T-cell (primary cell): ENCODE measurements at regions not wholly inside any gene's neighbourhood (a gene's known extent, or its start where the extent isn't known, plus 50 kb on each side); places are given as distances from the start of the nearest gene placed in this dataset.

Experiments used
- ATAC-seq, 4 experiments: fragments of 200-7000 bp in 3 of 4; fragments of 150-1000 bp in 1 of 4; cut with Tn5 transposase; replicated peaks in 1 of 4; 1 replicate in 3 of 4; 2 replicates in 1 of 4; pipeline ENCODE4 v1.10.0; 2021; ENCODE audit warnings: moderate library complexity in 3 of 4, mild to moderate bottlenecking in 2 of 4, moderate number of reproducible peaks in 1 of 4
- CTCF ChIA-PET, 2 donors: fragments of 300-600 bp; sonication (Branson Sonifier 250); formaldehyde crosslinking; loops; one replicate each; lab custom pipeline; 2022; ENCODE audit warnings: antibody characterized with exemption in 2 of 2; lab: Charles Lee
- POLR2A ChIA-PET, 2 donors: fragments of 300-600 bp; sonication (Branson Sonifier 250); formaldehyde crosslinking; loops; one replicate each; lab custom pipeline; 2022; ENCODE audit warnings: antibody characterized with exemption in 2 of 2; lab: Charles Lee
- DNase-seq, 35 experiments: peaks; one replicate each; pipeline versions ENCODE4 v3.0.0 to v3.0.0-alpha.2; 2013 to 2023
- H3K27ac ChIP-seq: one replicate; pipeline ENCODE4 v1.5.1; 2013; ENCODE audit warnings: low read length
- H3K27me3 ChIP-seq, 2 experiments: replicated peaks in 1 of 2; 1 replicate in 1 of 2; 2 replicates in 1 of 2; pipeline versions ENCODE4 v1.6.1 to v1.7.0; 2013; ENCODE audit warnings: low read length in 1 of 2, mixed read lengths in 1 of 2; ENCODE audit not compliant: control insufficient read depth in 2 of 2, insufficient read depth in 2 of 2; ENCODE audit errors: extremely low read depth in 1 of 2
- H3K36me3 ChIP-seq, 2 donors: 1 replicate in 1 of 2; 2 replicates in 1 of 2; pipeline versions ENCODE4 v1.6.1 to v1.7.0; 2013; ENCODE audit warnings: low read length in 1 of 2; ENCODE audit not compliant: control insufficient read depth in 2 of 2, insufficient read depth in 1 of 2; ENCODE audit errors: extremely low read depth in 1 of 2
- H3K4me1 ChIP-seq, 2 experiments: 1 replicate in 1 of 2; 2 replicates in 1 of 2; pipeline versions ENCODE4 v1.6.1 to v1.7.0; 2013; ENCODE audit warnings: low read length in 2 of 2, mixed read lengths in 1 of 2; ENCODE audit not compliant: insufficient read depth in 2 of 2, control insufficient read depth in 1 of 2; ENCODE audit errors: extremely low read depth in 1 of 2
- H3K4me3 ChIP-seq, 2 donors: 1 replicate in 1 of 2; 2 replicates in 1 of 2; pipeline versions ENCODE4 v1.5.1 to v1.7.0; 2013; ENCODE audit warnings: mild to moderate bottlenecking in 2 of 2, low read length in 1 of 2, moderate library complexity in 1 of 2; ENCODE audit not compliant: control insufficient read depth in 1 of 2; ENCODE audit errors: extremely low read depth in 1 of 2
- H3K9me3 ChIP-seq: 2 replicates; pipeline ENCODE4 v1.7.0; 2013
- H3K27ac Mint-ChIP-seq, 2 donors: one replicate each; pipeline ENCODE4 v1.8.0; 2020 to 2021; ENCODE audit warnings: mild to moderate bottlenecking in 2 of 2, mixed read lengths in 2 of 2
- H3K27me3 Mint-ChIP-seq, 2 donors: one replicate each; pipeline ENCODE4 v1.8.0; 2021 to 2022; ENCODE audit warnings: mixed read lengths in 2 of 2
- H3K36me3 Mint-ChIP-seq: one replicate; pipeline ENCODE4 v1.8.0; 2021; ENCODE audit warnings: mixed read lengths
- H3K4me1 Mint-ChIP-seq, 3 donors: one replicate each; pipeline ENCODE4 v1.8.0; 2020 to 2022; ENCODE audit warnings: mixed read lengths in 3 of 3, mild to moderate bottlenecking in 1 of 3
- H3K4me3 Mint-ChIP-seq, 3 donors: one replicate each; pipeline ENCODE4 v1.8.0; 2020 to 2022; ENCODE audit warnings: mild to moderate bottlenecking in 3 of 3, mixed read lengths in 3 of 3, moderate library complexity in 3 of 3
- H3K9me3 Mint-ChIP-seq, 3 donors: one replicate each; pipeline ENCODE4 v1.8.0; 2020 to 2022; ENCODE audit warnings: mixed read lengths in 3 of 3
- WGBS: methylation state at CpG from one replicate; pipeline ENCODE4 v1.1.5; 2013; ENCODE audit warnings: missing lambda C conversion rate; ENCODE audit not compliant: insufficient coverage; 5-methylcytosine and 5-hydroxymethylcytosine counted together

GRCh38 chr15:87227846-87228245 lies 1028.7 kb downstream of the NTRK3 start:
- H3K4me3 Mint-ChIP-seq = no peak overlapping the region
- ChIA-PET POLR2A (no interaction called here), CTCF (no interaction called here)
- Histone ChIP-seq H3K4me3 (no peak overlapping the region), H3K27me3 (no peaks in the 10 kb centered on the region), H3K9me3 (no peaks in the 10 kb centered on the region), H3K36me3 (no peaks in the 10 kb centered on the region), H3K27ac (no peak overlapping the region), H3K4me1 (no peaks in the 10 kb centered on the region)
- 17% methylated on average over 1 of the region's 4 CpGs for WGBS
- no peaks in the 10 kb centered on the region for H3K36me3 Mint-ChIP-seq
- H3K27ac Mint-ChIP-seq = no peak overlapping the region
- H3K9me3 Mint-ChIP-seq = peaks cover 5% of the 10 kb centered on the region in 3 donors
- no peak for DNase-seq
- ATAC-seq = no peak
- peaks cover 0 to 3% of the 10 kb centered on the region in 2 donors for H3K27me3 Mint-ChIP-seq
- H3K4me1 Mint-ChIP-seq = no peaks in the 10 kb centered on the region

DNA sequence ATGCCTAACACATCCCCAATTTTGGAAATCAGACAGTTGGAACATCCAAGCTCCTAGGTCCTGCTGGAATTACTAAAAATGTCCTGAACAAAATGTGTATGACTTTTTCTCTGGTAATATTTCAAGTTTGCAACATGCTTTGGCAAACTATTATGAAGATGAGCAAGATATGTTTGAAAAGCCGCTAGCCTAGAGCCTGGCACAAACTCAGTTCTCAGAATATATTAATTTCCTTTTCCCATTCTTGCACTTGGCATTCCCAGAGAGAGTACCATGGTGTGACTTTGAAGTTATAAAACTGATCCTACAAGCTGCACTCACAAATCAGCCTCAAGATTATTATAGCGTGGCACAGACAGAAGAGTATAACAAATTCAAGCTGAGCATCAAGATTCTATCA lies 1031.1 kb downstream of the NTRK3 start:
- H3K4me3 Mint-ChIP-seq = no peak overlapping the region
- DNase-seq = no peak
- H3K27ac Mint-ChIP-seq = no peak overlapping the region
- ChIA-PET CTCF (no interaction called here), POLR2A (no interaction called here)
- no peaks in the 10 kb centered on the region for H3K36me3 Mint-ChIP-seq
- H3K36me3 ChIP-seq = no peaks in the 10 kb centered on the region
- H3K27ac ChIP-seq = no peak overlapping the region
- no peaks in the 10 kb centered on the region for H3K27me3 ChIP-seq
- no peak overlapping the region for H3K4me3 ChIP-seq
- H3K9me3 ChIP-seq = peaks cover 3% of the 10 kb centered on the region
- no peaks in the 10 kb centered on the region for H3K4me1 ChIP-seq
- no peak for ATAC-seq
- no peaks in the 10 kb centered on the region for H3K4me1 Mint-ChIP-seq
- H3K9me3 Mint-ChIP-seq = peaks cover 2 to 9% (median 3%) of the 10 kb centered on the region in 3 donors
- no CpG with 5 or more reads among the region's 2 CpGs for WGBS
- no peaks in the 10 kb centered on the region for H3K27me3 Mint-ChIP-seq

DNA sequence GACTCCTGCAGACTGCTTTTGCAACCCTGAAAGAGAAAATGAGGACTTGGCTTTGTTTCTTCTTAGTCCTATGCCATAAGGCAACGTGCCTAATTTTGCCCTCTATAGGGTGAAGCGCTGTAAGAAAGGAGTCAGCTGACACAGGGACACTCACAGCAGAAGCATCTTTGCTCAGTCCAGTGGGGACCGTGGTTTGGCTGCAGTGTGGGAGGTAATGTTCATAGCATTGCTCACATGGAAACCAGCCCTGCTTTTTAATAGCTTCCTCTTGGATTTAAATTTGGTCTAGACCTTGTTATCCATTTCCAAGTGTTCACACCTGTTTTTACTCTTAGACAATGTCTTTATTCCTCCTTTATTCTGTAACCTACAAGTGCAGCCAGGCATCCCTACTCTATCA lies 1032.1 kb downstream of the NTRK3 start:
- 75% methylated on average over 3 of the region's 3 CpGs for WGBS
- no peak for ATAC-seq
- H3K27ac ChIP-seq = no peak overlapping the region
- Mint-ChIP-seq H3K36me3 (no peaks in the 10 kb centered on the region), H3K27ac (no peak overlapping the region), H3K4me3 (no peak overlapping the region), H3K27me3 (no peaks in the 10 kb centered on the region), H3K4me1 (no peaks in the 10 kb centered on the region), H3K9me3 (peaks cover 2 to 15% (median 3%) of the 10 kb centered on the region in 3 donors)
- peaks cover 3% of the 10 kb centered on the region for H3K9me3 ChIP-seq
- H3K4me3 ChIP-seq = no peak overlapping the region
- no peaks in the 10 kb centered on the region for H3K4me1 ChIP-seq
- no peaks in the 10 kb centered on the region for H3K36me3 ChIP-seq
- H3K27me3 ChIP-seq = no peaks in the 10 kb centered on the region
- POLR2A ChIA-PET = no interaction called here
- DNase-seq = no peak
- CTCF ChIA-PET = no interaction called here

GRCh38 chr15:87219650-87220615 lies 1036.6 kb downstream of the NTRK3 start:
- POLR2A ChIA-PET = no interaction called here
- Histone ChIP-seq H3K36me3 (no peaks in the 10 kb centered on the region), H3K9me3 (peaks cover 3% of the 10 kb centered on the region), H3K4me3 (no peak overlapping the region), H3K27ac (no peak overlapping the region), H3K27me3 (no peaks in the 10 kb centered on the region), H3K4me1 (no peaks in the 10 kb centered on the region)
- ATAC-seq (no peak), DNase-seq (no peak)
- no peaks in the 10 kb centered on the region for H3K36me3 Mint-ChIP-seq
- no peaks in the 10 kb centered on the region for H3K4me1 Mint-ChIP-seq
- H3K9me3 Mint-ChIP-seq = peaks cover 0 to 26% (median 3%) of the 10 kb centered on the region in 3 donors
- CTCF ChIA-PET = no interaction called here
- H3K27me3 Mint-ChIP-seq = peaks cover 1 to 3% of the 10 kb centered on the region in 2 donors
- H3K4me3 Mint-ChIP-seq = no peak overlapping the region
- no peak overlapping the region for H3K27ac Mint-ChIP-seq
- WGBS = 88% methylated on average over 3 of the region's 6 CpGs

GRCh38 chr15:87215100-87215499 lies 1041.4 kb downstream of the NTRK3 start:
- DNase-seq (no peak), ATAC-seq (no peak)
- Mint-ChIP-seq H3K9me3 (peaks cover 0 to 18% (median 0%) of the 10 kb centered on the region in 3 donors), H3K4me1 (no peaks in the 10 kb centered on the region), H3K27me3 (peaks cover 1 to 3% of the 10 kb centered on the region in 2 donors), H3K27ac (no peak overlapping the region), H3K36me3 (no peaks in the 10 kb centered on the region), H3K4me3 (no peak overlapping the region)
- H3K27me3 ChIP-seq = no peaks in the 10 kb centered on the region
- no peaks in the 10 kb centered on the region for H3K9me3 ChIP-seq
- H3K36me3 ChIP-seq = no peaks in the 10 kb centered on the region
- H3K4me3 ChIP-seq = no peak overlapping the region
- ChIA-PET POLR2A (no interaction called here), CTCF (interaction anchor here in 1 of 2 donors (0.6 kb wide), 1 partner anchor 13 kb away, joined by 3 read pairs; no protein-coding TSS in a partner anchor)
- H3K4me1 ChIP-seq = no peaks in the 10 kb centered on the region
- no peak overlapping the region for H3K27ac ChIP-seq
- no CpG with 5 or more reads among the region's 1 CpG for WGBS

- no peak overlapping the region for H3K27ac Mint-ChIP-seq
- no CpG with 5 or more reads among the region's 6 CpGs for WGBS
- no peaks in the 10 kb centered on the region for H3K4me1 Mint-ChIP-seq
- H3K9me3 Mint-ChIP-seq = peaks cover 0 to 18% (median 0%) of the 10 kb centered on the region in 3 donors
- no peak overlapping the region for H3K4me3 Mint-ChIP-seq
- no peak overlapping the region for H3K4me3 ChIP-seq
- peaks cover 1 to 3% of the 10 kb centered on the region in 2 donors for H3K27me3 Mint-ChIP-seq
- POLR2A ChIA-PET = no interaction called here
- CTCF ChIA-PET = interaction anchor here in 1 of 2 donors (0.5 kb wide), 1 partner anchor 115 kb away, joined by 3 read pairs; no protein-coding TSS in a partner anchor
- no peaks in the 10 kb centered on the region for H3K4me1 ChIP-seq
- ATAC-seq (no peak), DNase-seq (no peak)
- no peaks in the 10 kb centered on the region for H3K27me3 ChIP-seq
- no peaks in the 10 kb centered on the region for H3K36me3 ChIP-seq
- H3K36me3 Mint-ChIP-seq = no peaks in the 10 kb centered on the region
- no peak overlapping the region for H3K27ac ChIP-seq
- no peaks in the 10 kb centered on the region for H3K9me3 ChIP-seq
Measured at GRCh38 chr15:87213626-87214025, 1042.9 kb downstream of the NTRK3 start.
